ENCODE measurements at regions not wholly inside any gene's neighbourhood (a gene's known extent, or its start where the extent isn't known, plus 50 kb on each side); places are given as distances from the start of the nearest gene placed in this dataset.

GRCh38 chr15:26477044-26477443, 295.8 kb downstream of the GABRB3 start:
- Mint-ChIP-seq H3K4me3 (no peak overlapping the region), H3K36me3 (ENCODE audit: low read depth) (no peaks in the 10 kb centered on the region), H3K27ac (no peak overlapping the region), H3K27me3 (no peaks in the 10 kb centered on the region), H3K4me1 (no peaks in the 10 kb centered on the region)
- ATAC-seq (no peak), DNase-seq (no peak)
- no peaks in the 10 kb centered on the region for H3K9me3 ChIP-seq (ENCODE audit: control insufficient read depth, low read length, poor library complexity, severe bottlenecking)

- Mint-ChIP-seq H3K27me3 (no peaks in the 10 kb centered on the region), H3K4me3 (no peak overlapping the region), H3K27ac (no peak overlapping the region), H3K36me3 (ENCODE audit: low read depth) (no peaks in the 10 kb centered on the region), H3K4me1 (no peaks in the 10 kb centered on the region)
- ATAC-seq = no peak
- DNase-seq = no peak
- H3K9me3 ChIP-seq (ENCODE audit: control insufficient read depth, low read length, poor library complexity, severe bottlenecking) = no peaks in the 10 kb centered on the region
These were observed 297.3 kb downstream of the GABRB3 start for GRCh38 chr15:26475554-26475953.

DNA sequence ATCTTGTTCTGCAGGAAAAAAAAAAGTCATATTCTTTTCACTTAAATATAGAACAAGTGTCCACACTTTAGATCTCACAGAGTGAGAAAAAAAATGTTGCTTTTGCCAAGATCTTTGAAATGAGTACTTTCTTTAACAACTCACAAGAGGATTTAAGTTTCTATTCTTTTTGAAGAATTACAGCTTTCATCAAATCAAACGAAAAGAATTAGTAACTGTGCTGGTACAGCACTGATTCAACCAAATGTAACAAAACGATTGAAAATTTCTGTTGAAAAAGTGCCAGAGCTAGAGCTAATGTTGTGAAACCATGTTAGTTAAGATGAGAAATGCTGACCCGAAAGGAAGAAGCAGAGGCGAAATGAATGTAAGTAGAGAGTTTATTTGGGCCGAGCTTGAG, 300.2 kb downstream of the GABRB3 start:
- Mint-ChIP-seq H3K4me3 (no peak overlapping the region), H3K27me3 (no peaks in the 10 kb centered on the region), H3K36me3 (ENCODE audit: low read depth) (no peaks in the 10 kb centered on the region), H3K27ac (no peak overlapping the region), H3K4me1 (no peaks in the 10 kb centered on the region)
- no peak for ATAC-seq
- H3K9me3 ChIP-seq (ENCODE audit: control insufficient read depth, low read length, poor library complexity, severe bottlenecking) = no peaks in the 10 kb centered on the region
- no peak for DNase-seq

GRCh38 chr15:26461847-26462608, 310.8 kb downstream of the GABRB3 start:
- H3K9me3 ChIP-seq (ENCODE audit: control insufficient read depth, low read length, poor library complexity, severe bottlenecking) = no peaks in the 10 kb centered on the region
- DNase-seq = no peak
- no peak overlapping the region for H3K4me3 Mint-ChIP-seq
- no peak overlapping the region for H3K27ac Mint-ChIP-seq
- no peaks in the 10 kb centered on the region for H3K4me1 Mint-ChIP-seq
- no peak for ATAC-seq
- H3K27me3 Mint-ChIP-seq = no peaks in the 10 kb centered on the region
- H3K36me3 Mint-ChIP-seq (ENCODE audit: low read depth) = no peaks in the 10 kb centered on the region

DNA sequence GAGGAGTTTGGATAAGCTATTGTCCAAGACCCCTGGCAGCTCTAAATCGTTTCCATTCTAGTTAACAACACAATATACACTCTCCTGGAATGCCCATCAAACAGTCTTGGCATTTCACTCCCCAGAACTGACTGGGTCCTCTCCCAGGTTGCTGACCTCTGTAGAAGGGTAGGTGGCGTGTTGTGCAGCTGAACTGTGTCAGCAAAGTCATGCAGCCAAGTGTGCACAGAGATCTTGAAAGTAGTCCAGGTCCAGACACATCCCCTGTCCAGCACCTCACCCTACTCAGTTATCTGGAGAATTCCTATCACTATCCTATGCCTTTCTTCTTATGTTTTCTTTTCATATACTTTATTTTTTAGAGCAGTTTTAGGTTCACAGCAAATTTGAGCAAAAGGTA, 312.7 kb downstream of the GABRB3 start:
- no peak overlapping the region for H3K4me3 Mint-ChIP-seq

DNA sequence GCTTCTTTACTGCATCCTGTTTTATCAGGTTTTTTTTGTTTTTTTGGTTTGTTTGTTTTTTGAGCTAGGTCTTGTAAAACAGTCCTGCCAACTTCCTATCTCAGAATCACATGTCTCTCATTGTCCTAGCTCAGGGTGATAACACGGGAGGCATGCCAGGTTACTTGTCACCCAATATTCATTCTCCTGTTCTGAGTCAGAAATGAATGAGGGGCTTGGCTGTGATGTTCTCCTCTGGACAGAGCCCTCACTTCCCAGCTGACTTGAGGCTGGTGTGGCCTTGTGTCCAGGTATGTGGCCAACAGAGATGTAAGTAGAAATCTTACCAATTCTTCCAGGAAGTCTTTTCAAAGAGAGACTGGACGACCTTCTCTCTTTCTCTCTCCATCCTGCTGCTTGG, 317.0 kb downstream of the GABRB3 start:
- ATAC-seq (no peak), DNase-seq (no peak)
- H3K27ac Mint-ChIP-seq = no peak overlapping the region
- H3K36me3 Mint-ChIP-seq (ENCODE audit: low read depth) = no peaks in the 10 kb centered on the region
- H3K27me3 Mint-ChIP-seq = no peaks in the 10 kb centered on the region
- no peaks in the 10 kb centered on the region for H3K9me3 ChIP-seq (ENCODE audit: control insufficient read depth, low read length, poor library complexity, severe bottlenecking)
- H3K4me3 Mint-ChIP-seq = no peak overlapping the region
- H3K4me1 Mint-ChIP-seq = no peaks in the 10 kb centered on the region

More for the DNA sequence above, 312.7 kb downstream of the GABRB3 start:
- H3K27me3 Mint-ChIP-seq = no peaks in the 10 kb centered on the region
- no peaks in the 10 kb centered on the region for H3K9me3 ChIP-seq (ENCODE audit: control insufficient read depth, low read length, poor library complexity, severe bottlenecking)
- H3K36me3 Mint-ChIP-seq (ENCODE audit: low read depth) = no peaks in the 10 kb centered on the region
- no peak for DNase-seq
- H3K27ac Mint-ChIP-seq = no peak overlapping the region
- no peaks in the 10 kb centered on the region for H3K4me1 Mint-ChIP-seq
- ATAC-seq = no peak

DNA sequence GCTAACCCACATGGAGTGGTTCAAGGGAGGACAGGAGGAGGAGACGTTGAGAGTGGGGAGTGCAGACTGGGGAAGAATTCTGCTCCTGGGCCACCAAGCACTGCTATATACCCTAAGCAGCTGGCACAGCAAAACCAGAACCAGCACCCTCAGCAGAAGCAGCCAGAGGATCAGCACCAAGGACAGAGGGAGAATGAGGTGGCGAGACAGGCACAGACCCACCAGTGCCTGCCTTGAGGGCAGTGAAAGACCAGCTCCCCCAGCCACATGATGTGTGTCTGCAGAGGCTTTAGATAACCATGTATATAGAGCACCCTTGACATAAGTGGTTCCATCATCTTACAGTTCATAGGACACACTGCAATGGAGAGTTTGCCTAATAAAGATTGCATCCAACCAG, 319.0 kb downstream of the GABRB3 start:
- no peaks in the 10 kb centered on the region for H3K4me1 Mint-ChIP-seq
- DNase-seq = no peak
- no peaks in the 10 kb centered on the region for H3K27me3 Mint-ChIP-seq
- H3K9me3 ChIP-seq (ENCODE audit: control insufficient read depth, low read length, poor library complexity, severe bottlenecking) = no peaks in the 10 kb centered on the region
- H3K4me3 Mint-ChIP-seq = no peak overlapping the region
- no peaks in the 10 kb centered on the region for H3K36me3 Mint-ChIP-seq (ENCODE audit: low read depth)
- no peak for ATAC-seq
- H3K27ac Mint-ChIP-seq = no peak overlapping the region

DNA sequence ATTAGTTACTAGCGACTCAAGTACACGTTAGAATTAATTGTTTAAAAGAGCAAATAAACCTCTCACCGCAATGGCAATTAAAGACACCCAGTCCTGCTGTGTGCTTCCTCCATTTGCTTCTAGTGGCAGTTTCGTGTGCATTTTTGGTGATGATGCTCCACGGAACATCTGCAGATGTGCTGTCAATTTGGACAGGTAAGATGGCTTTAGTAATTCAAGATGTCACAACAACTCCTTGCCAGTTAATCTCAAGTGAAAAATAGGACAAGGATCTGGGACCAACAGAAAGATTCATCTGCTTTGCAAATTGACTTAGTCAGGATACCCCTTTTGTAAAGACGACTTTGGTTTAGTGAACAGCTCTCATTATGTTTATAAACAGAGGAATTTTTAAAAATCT, 320.9 kb downstream of the GABRB3 start:
- H3K4me1 Mint-ChIP-seq = no peaks in the 10 kb centered on the region
- H3K27ac Mint-ChIP-seq = no peak overlapping the region
- DNase-seq (no peak), ATAC-seq (no peak)
- H3K36me3 Mint-ChIP-seq (ENCODE audit: low read depth) = no peaks in the 10 kb centered on the region
- H3K9me3 ChIP-seq (ENCODE audit: control insufficient read depth, low read length, poor library complexity, severe bottlenecking) = no peaks in the 10 kb centered on the region
- no peaks in the 10 kb centered on the region for H3K27me3 Mint-ChIP-seq
- no peak overlapping the region for H3K4me3 Mint-ChIP-seq

DNA sequence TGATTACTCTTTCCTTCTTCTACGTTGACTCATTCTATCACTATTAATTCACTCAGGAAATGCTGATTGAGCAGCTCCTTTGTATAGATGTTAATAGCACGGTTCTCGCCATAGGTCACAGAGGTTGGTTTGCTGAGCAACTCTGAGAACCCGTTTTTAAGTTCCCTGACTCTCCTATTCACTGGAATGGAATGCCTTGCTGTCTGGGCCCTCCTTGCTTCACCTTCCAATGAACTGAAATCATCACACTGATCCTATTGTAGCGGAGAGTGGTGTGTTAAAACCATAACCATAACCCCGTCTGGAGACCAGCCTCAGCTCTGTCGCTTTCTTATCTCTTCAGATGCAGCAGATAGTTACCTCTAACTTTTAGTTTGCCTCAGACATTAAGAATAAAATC, 323.6 kb downstream of the GABRB3 start:
- no peak for ATAC-seq
- H3K9me3 ChIP-seq (ENCODE audit: control insufficient read depth, low read length, poor library complexity, severe bottlenecking) = no peaks in the 10 kb centered on the region
- no peak for DNase-seq
- Mint-ChIP-seq H3K27me3 (no peaks in the 10 kb centered on the region), H3K4me1 (no peaks in the 10 kb centered on the region), H3K36me3 (ENCODE audit: low read depth) (no peaks in the 10 kb centered on the region), H3K27ac (no peak overlapping the region), H3K4me3 (no peak overlapping the region)

GRCh38 chr15:26443321-26443720, 329.5 kb downstream of the GABRB3 start:
- Mint-ChIP-seq H3K27me3 (no peaks in the 10 kb centered on the region), H3K27ac (no peak overlapping the region), H3K36me3 (ENCODE audit: low read depth) (no peaks in the 10 kb centered on the region), H3K4me3 (no peak overlapping the region), H3K4me1 (no peaks in the 10 kb centered on the region)
- ATAC-seq = no peak
- H3K9me3 ChIP-seq (ENCODE audit: control insufficient read depth, low read length, poor library complexity, severe bottlenecking) = no peaks in the 10 kb centered on the region
- DNase-seq = no peak

GRCh38 chr15:26442680-26443079, 330.2 kb downstream of the GABRB3 start:
- H3K9me3 ChIP-seq (ENCODE audit: control insufficient read depth, low read length, poor library complexity, severe bottlenecking) = no peaks in the 10 kb centered on the region
- no peak for ATAC-seq
- no peaks in the 10 kb centered on the region for H3K27me3 Mint-ChIP-seq
- no peaks in the 10 kb centered on the region for H3K4me1 Mint-ChIP-seq
- DNase-seq = no peak
- H3K36me3 Mint-ChIP-seq (ENCODE audit: low read depth) = no peaks in the 10 kb centered on the region
- no peak overlapping the region for H3K27ac Mint-ChIP-seq
- H3K4me3 Mint-ChIP-seq = no peak overlapping the region

- ATAC-seq (no peak), DNase-seq (no peak)
- Mint-ChIP-seq H3K4me1 (no peaks in the 10 kb centered on the region), H3K36me3 (ENCODE audit: low read depth) (no peaks in the 10 kb centered on the region), H3K4me3 (no peak overlapping the region), H3K27me3 (no peaks in the 10 kb centered on the region), H3K27ac (no peak overlapping the region)
- H3K9me3 ChIP-seq (ENCODE audit: control insufficient read depth, low read length, poor library complexity, severe bottlenecking) = no peaks in the 10 kb centered on the region
These were observed 333.2 kb downstream of the GABRB3 start for GRCh38 chr15:26439681-26440080.

- Mint-ChIP-seq H3K4me3 (no peak overlapping the region), H3K27ac (no peak overlapping the region), H3K27me3 (no peaks in the 10 kb centered on the region), H3K36me3 (ENCODE audit: low read depth) (no peaks in the 10 kb centered on the region), H3K4me1 (no peaks in the 10 kb centered on the region)
- DNase-seq (no peak), ATAC-seq (no peak)
- H3K9me3 ChIP-seq (ENCODE audit: control insufficient read depth, low read length, poor library complexity, severe bottlenecking) = no peaks in the 10 kb centered on the region
These were observed 334.1 kb downstream of the GABRB3 start for GRCh38 chr15:26438718-26439117.

DNA sequence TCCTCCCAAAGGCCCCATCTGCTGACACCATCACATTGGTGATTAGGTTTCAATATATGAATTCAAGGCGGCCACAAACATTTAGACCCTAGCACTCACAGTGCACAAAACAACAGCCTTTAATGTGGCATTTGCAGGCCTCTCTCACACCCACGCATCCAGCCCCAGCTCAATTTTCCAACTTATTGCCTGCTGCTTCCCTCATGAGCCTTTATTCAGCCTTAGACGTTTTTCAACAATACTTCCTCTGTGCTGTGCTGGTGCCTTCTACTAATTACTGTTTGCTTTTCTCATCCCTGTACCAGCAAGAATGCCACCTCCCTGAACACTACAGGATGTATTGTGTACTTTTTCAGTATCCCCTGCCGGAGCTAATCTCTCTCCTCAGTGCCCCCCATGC, 334.6 kb downstream of the GABRB3 start:
- Mint-ChIP-seq H3K36me3 (ENCODE audit: low read depth) (no peaks in the 10 kb centered on the region), H3K4me1 (no peaks in the 10 kb centered on the region), H3K27me3 (no peaks in the 10 kb centered on the region), H3K27ac (no peak overlapping the region), H3K4me3 (no peak overlapping the region)
- H3K9me3 ChIP-seq (ENCODE audit: control insufficient read depth, low read length, poor library complexity, severe bottlenecking) = no peaks in the 10 kb centered on the region
- DNase-seq = no peak
- ATAC-seq = no peak

Data from T-helper 17 cell (primary cell).